ENCODE measurements at regions not wholly inside any gene's neighbourhood (a gene's known extent, or its start where the extent isn't known, plus 50 kb on each side); places are given as distances from the start of the nearest gene placed in this dataset.

DNA sequence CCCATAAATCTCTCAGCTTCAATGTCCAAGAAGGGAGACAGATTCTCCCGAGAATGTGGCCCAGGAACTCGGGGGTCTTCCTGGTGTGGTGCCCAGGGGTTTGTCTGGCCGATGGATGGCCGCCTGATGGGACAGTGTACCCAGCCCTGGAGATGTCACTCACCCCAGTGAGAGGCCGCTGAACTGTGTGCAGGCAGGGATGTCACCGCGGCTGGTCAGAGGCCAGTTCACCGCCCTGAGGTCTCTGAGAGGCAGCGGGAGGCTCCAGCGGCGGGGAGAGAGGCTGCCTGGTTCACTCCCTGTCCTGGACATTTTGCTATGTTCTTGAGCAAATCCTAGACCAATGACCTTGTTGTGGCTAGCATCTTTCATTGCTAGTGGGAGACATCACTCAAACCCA lies 1349.5 kb downstream of the BRD1 start:
- TF ChIP-seq, protein P1, sequence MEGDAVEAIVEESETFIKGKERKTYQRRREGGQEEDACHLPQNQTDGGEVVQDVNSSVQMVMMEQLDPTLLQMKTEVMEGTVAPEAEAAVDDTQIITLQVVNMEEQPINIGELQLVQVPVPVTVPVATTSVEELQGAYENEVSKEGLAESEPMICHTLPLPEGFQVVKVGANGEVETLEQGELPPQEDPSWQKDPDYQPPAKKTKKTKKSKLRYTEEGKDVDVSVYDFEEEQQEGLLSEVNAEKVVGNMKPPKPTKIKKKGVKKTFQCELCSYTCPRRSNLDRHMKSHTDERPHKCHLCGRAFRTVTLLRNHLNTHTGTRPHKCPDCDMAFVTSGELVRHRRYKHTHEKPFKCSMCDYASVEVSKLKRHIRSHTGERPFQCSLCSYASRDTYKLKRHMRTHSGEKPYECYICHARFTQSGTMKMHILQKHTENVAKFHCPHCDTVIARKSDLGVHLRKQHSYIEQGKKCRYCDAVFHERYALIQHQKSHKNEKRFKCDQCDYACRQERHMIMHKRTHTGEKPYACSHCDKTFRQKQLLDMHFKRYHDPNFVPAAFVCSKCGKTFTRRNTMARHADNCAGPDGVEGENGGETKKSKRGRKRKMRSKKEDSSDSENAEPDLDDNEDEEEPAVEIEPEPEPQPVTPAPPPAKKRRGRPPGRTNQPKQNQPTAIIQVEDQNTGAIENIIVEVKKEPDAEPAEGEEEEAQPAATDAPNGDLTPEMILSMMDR (IDR thresholded peaks at IDR 0.05): no peak
- TF ChIP-seq POLR2A (IDR thresholded peaks at IDR 0.05): no peak

Measured in adrenal gland (tissue), 5 donors.